DND-41 (cell line): ENCODE measurements at regions not wholly inside any gene's neighbourhood (a gene's known extent, or its start where the extent isn't known, plus 50 kb on each side); places are given as distances from the start of the nearest gene placed in this dataset.
"Not testable (repeated sequence)": the region's sequence is repeated elsewhere in the genome, so short reads cannot be mapped to it uniquely, and the experiment has no call there.

ENCODE experiments used
- CTCF ChIP-seq: IDR thresholded peaks from 2 replicates; pipeline ENCODE4 v1.5.1; 2012; ENCODE audit warnings: borderline replicate concordance, low read length, moderate library complexity, mild to moderate bottlenecking; ENCODE audit not compliant: poor library complexity, severe bottlenecking; ENCODE audit errors: extremely low read depth
- EZH2 ChIP-seq: IDR thresholded peaks from 3 replicates; pipeline ENCODE4 v1.6.1; 2012; ENCODE audit warnings: borderline replicate concordance, low read depth, mild to moderate bottlenecking, moderate library complexity, low read length, inconsistent platforms; ENCODE audit not compliant: severe bottlenecking

DNA sequence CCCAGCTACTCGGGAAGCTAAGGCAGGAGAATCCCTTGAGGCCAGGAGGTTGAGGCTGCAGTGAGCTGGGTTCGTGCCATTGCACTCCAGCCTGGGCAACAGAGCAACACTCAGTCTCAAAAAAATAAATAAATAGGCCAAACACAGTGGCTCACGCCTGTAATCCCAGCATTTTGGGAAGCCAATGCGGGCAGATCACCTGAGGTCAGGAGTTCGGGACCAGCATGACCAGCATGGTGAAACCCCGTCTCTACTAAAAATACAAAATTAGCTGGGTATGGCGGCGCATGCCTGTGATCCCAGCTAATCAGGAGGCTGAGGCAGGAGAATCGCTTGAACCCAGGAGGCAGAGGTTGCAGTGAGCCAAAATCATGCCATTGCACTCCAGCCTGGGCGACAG lies 145.6 kb downstream of the ALDH8A1 start:
- not testable (repeated sequence) for TF ChIP-seq CTCF, EZH2
